Colonic mucosa (tissue), 4 donors: ENCODE measurements at regions not wholly inside any gene's neighbourhood (a gene's known extent, or its start where the extent isn't known, plus 50 kb on each side); places are given as distances from the start of the nearest gene placed in this dataset.

Experiments used
- DNase-seq: peaks from one replicate; pipeline ENCODE4 v3.0.0-alpha.2; 2020
- H3K27ac ChIP-seq: fragments of 200-600 bp; one replicate; pipeline ENCODE4 v1.8.0; 2021
- H3K27me3 ChIP-seq: fragments of 200-600 bp; one replicate; pipeline ENCODE4 v1.8.0; 2021
- H3K36me3 ChIP-seq: fragments of 200-600 bp; one replicate; pipeline ENCODE4 v1.8.0; 2021
- H3K4me1 ChIP-seq: fragments of 200-600 bp; one replicate; pipeline ENCODE4 v1.8.0; 2021; ENCODE audit warnings: mild to moderate bottlenecking
- H3K4me3 ChIP-seq: fragments of 200-600 bp; one replicate; pipeline ENCODE4 v1.8.0; 2021
- H3K9ac ChIP-seq, 2 donors: one replicate each; pipeline ENCODE4 v1.7.0; 2013; ENCODE audit warnings: control low read depth in 2 of 2, low read depth in 2 of 2, low read length in 2 of 2
- H3K9me3 ChIP-seq: fragments of 200-600 bp; one replicate; pipeline ENCODE4 v1.8.0; 2021
- intact Hi-C: fragments of 100-400 bp; cut with DNase I; formaldehyde crosslinking; loops from one replicate; pipeline ENCODE4 v1.14.1; 2022
- TF ChIP-seq, protein P1 (sequence below): fragments of 200-600 bp; IDR thresholded peaks from one replicate; pipeline ENCODE4 v1.8.0; 2022; ENCODE audit warnings: antibody characterized with exemption, mild to moderate bottlenecking
- donor health status: healthy.
- donor health status: DM: no; HTN: no; CAD: no.
- donor health status: DM: no; HTN: no; CAD: no.

DNA sequence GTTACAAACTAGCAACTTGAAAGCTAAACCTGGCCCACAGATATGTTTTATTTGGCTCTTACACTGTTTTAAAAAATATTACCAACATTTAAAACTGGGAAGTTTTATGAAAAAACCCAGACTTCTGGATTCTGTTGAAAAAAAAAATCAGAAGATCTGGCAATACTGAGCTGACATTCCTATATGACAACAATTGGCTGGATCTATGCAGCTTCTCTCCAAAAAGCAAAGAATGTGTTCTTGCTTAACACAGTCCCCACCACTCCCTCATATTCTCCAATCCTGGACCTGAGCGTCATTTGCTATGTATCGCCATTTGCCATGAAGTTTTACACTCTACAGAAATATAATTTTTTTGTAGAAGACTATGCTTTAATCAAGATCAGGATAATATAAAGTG lies 859.6 kb downstream of the LTN1 start:
- TF ChIP-seq, protein P1, sequence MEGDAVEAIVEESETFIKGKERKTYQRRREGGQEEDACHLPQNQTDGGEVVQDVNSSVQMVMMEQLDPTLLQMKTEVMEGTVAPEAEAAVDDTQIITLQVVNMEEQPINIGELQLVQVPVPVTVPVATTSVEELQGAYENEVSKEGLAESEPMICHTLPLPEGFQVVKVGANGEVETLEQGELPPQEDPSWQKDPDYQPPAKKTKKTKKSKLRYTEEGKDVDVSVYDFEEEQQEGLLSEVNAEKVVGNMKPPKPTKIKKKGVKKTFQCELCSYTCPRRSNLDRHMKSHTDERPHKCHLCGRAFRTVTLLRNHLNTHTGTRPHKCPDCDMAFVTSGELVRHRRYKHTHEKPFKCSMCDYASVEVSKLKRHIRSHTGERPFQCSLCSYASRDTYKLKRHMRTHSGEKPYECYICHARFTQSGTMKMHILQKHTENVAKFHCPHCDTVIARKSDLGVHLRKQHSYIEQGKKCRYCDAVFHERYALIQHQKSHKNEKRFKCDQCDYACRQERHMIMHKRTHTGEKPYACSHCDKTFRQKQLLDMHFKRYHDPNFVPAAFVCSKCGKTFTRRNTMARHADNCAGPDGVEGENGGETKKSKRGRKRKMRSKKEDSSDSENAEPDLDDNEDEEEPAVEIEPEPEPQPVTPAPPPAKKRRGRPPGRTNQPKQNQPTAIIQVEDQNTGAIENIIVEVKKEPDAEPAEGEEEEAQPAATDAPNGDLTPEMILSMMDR = no peak
- Histone ChIP-seq H3K36me3 (no peaks in the 10 kb centered on the region), H3K9ac (no peak overlapping the region), H3K27ac (no peak overlapping the region), H3K9me3 (no peaks in the 10 kb centered on the region), H3K4me3 (no peak overlapping the region), H3K27me3 (no peaks in the 10 kb centered on the region), H3K4me1 (no peaks in the 10 kb centered on the region)
- DNase-seq = no peak
- intact Hi-C loops = no loop called here

DNA sequence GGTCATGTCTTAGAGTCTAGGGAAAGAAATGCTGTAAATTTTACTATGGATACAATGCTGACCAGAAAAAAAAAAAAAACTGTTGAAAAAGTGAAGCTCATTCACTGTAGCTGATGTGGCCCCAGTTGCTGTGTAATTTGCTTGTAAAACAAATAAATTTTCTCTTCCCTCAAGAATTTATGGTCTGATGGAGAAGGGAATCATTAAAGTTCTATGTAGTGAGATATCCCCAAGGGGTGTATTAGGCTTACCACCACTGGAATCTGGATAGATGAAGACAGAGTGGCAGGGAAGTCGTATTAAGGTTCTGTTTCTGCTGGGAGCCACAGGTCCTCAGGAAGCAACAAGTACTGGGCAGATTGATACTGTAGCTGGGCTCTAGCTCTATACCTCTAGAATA lies 860.0 kb downstream of the LTN1 start:
- Histone ChIP-seq H3K27ac (no peak overlapping the region), H3K9ac (no peak overlapping the region), H3K4me3 (no peak overlapping the region), H3K4me1 (no peaks in the 10 kb centered on the region), H3K27me3 (no peaks in the 10 kb centered on the region), H3K36me3 (no peaks in the 10 kb centered on the region), H3K9me3 (no peaks in the 10 kb centered on the region)
- TF ChIP-seq, protein P1 = no peak
- no peak for DNase-seq
- intact Hi-C loops = no loop called here

DNA sequence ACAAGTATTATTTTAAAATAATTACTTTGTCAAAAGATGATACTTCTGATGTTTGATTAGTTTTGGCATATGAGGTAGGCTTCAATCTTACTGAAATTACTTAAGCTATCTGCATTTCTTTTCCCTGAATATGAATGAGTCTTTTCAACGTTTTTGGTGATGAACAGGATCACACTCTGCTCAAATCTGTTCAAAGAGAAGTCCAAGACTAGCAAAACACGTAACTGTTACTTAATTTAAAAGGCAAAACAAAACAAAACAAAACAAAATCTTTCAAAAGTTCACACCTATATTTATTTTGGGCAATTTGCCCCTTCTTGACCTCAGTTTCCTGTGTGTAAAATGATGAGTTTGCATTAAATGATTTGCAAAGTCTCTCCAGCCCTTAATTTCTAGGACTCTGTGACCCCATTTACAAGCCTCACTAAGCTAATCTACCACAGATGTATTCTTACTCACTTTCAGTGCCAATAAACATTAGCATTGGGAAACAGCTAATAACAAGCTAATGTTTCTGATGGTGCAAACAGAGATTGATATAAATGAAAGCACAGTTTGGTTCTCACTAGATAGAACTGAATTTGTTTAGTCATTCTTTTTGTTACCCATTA lies 865.4 kb downstream of the LTN1 start:
- intact Hi-C loops = no loop called here
- no peaks in the 10 kb centered on the region for H3K9me3 ChIP-seq
- H3K9ac ChIP-seq = no peak overlapping the region
- H3K4me3 ChIP-seq = no peak overlapping the region
- H3K27ac ChIP-seq = no peak overlapping the region
- H3K27me3 ChIP-seq = no peaks in the 10 kb centered on the region
- TF ChIP-seq, protein P1 = no peak
- no peaks in the 10 kb centered on the region for H3K36me3 ChIP-seq
- H3K4me1 ChIP-seq = no peaks in the 10 kb centered on the region
- DNase-seq = no peak

DNA sequence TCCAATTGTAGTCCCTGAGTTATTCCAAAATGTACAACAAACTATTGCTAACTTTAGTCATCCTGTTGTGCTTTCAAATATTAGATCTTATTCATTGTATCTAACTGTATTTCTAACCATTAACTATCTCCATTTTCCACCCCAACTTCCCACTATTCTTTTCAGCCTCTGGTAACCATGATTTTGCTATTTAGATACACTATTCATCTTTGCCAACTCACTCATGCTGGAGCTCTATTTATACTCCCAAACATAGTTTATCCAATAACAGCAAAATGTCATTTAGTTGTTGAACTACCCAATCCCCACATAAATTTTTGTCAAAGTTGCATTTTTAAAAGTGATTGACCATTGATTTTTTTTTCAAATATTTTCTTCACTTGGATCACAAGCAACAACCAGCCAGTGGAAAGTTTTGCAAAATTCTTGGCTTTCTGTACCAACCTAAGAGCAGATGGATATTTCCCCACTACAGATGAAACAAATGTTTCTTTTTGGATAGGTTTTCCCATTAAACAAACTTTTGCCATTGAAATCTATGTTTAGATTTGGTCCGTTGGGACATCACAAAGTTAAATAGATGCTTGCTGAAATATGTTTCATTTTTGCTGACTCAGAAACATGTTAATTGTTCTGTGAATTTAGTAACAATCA lies 866.0 kb downstream of the LTN1 start:
- DNase-seq = no peak
- Histone ChIP-seq H3K4me1 (no peaks in the 10 kb centered on the region), H3K9me3 (no peaks in the 10 kb centered on the region), H3K36me3 (no peaks in the 10 kb centered on the region), H3K27ac (no peak overlapping the region), H3K9ac (no peak overlapping the region), H3K4me3 (no peak overlapping the region), H3K27me3 (no peaks in the 10 kb centered on the region)
- TF ChIP-seq, protein P1 = no peak
- intact Hi-C loops = no loop called here

DNA sequence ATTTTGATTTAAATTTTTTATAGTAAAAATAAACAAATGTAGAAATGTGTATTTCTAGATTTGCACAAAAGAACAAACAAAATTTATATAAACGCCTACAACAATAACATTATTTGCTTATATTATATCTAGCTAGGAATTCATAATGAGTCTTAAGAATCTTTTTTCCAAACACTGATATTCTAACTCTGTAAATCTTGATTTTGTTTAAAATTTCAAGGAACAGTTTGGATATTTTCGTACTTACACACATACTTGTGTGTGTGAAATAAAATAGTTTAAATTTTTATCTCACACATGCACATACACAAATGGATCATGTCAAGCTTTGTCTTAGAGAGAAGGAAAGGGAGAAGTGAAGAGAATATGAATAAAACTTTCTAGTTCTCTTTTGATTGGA lies 868.1 kb downstream of the LTN1 start:
- TF ChIP-seq, protein P1 = no peak
- Histone ChIP-seq H3K27me3 (no peaks in the 10 kb centered on the region), H3K4me3 (no peak overlapping the region), H3K27ac (no peak overlapping the region), H3K9ac (no peak overlapping the region), H3K9me3 (no peaks in the 10 kb centered on the region), H3K4me1 (no peaks in the 10 kb centered on the region), H3K36me3 (no peaks in the 10 kb centered on the region)
- DNase-seq = no peak
- intact Hi-C loops = no loop called here
